Small intestine (tissue), 7 donors: ENCODE measurements at regions not wholly inside any gene's neighbourhood (a gene's known extent, or its start where the extent isn't known, plus 50 kb on each side); places are given as distances from the start of the nearest gene placed in this dataset.
A peak's percentile ranks its signal among the peaks of the same experiment; 100 is the strongest.

Source experiments
- DNase-seq, 2 donors: peaks; one replicate each; pipeline versions ENCODE4 v3.0.0 to v3.0.0-alpha.2; 2013
- FAIRE-seq: peaks from 2 replicates; lab custom pipeline; 2012; peaks lifted over from hg19 to GRCh38; lab: Jason Lieb, UNC
- H3K27ac ChIP-seq, 3 donors: one replicate each; pipeline ENCODE4 v1.5.1; 2013; ENCODE audit warnings: low read length in 2 of 3, mild to moderate bottlenecking in 2 of 3, control low read depth in 1 of 3, inconsistent platforms in 1 of 3, low read depth in 1 of 3, moderate library complexity in 1 of 3
- H3K27me3 ChIP-seq, 3 donors: one replicate each; pipeline ENCODE4 v1.6.1; 2013; ENCODE audit warnings: low read length in 3 of 3, inconsistent platforms in 1 of 3; ENCODE audit not compliant: control insufficient read depth in 3 of 3, insufficient read depth in 3 of 3
- H3K36me3 ChIP-seq, 3 donors: one replicate each; pipeline ENCODE4 v1.6.1; 2013; ENCODE audit warnings: low read length in 3 of 3, inconsistent platforms in 1 of 3, low read depth in 1 of 3, mild to moderate bottlenecking in 1 of 3, moderate library complexity in 1 of 3; ENCODE audit not compliant: control insufficient read depth in 3 of 3, insufficient read depth in 2 of 3
- H3K4me1 ChIP-seq, 3 donors: one replicate each; pipeline ENCODE4 v1.6.1; 2013; ENCODE audit warnings: low read length in 2 of 3, inconsistent platforms in 1 of 3, low read depth in 1 of 3, mild to moderate bottlenecking in 1 of 3, moderate library complexity in 1 of 3; ENCODE audit not compliant: control insufficient read depth in 3 of 3, insufficient read depth in 2 of 3
- H3K4me3 ChIP-seq, 3 donors: one replicate each; pipeline ENCODE4 v1.5.1; 2013; ENCODE audit warnings: low read length in 3 of 3, control low read depth in 1 of 3, inconsistent platforms in 1 of 3, low read depth in 1 of 3, mild to moderate bottlenecking in 1 of 3, moderate library complexity in 1 of 3
- H3K9me3 ChIP-seq, 2 donors: one replicate each; pipeline ENCODE4 v1.6.1; 2013; ENCODE audit warnings: low read depth in 1 of 2, low read length in 1 of 2; ENCODE audit not compliant: control insufficient read depth in 2 of 2, insufficient read depth in 1 of 2
- WGBS, 3 donors: extraction: QIAGEN DNeasy Blood & Tissue Kit; methylation state at CpG; one replicate each; pipeline ENCODE4 v1.1.7; 2013; 5-methylcytosine and 5-hydroxymethylcytosine counted together
- donor health status: healthy with polysubstance abuse.
- donor health status: control.
- donor health status: control.
- donor health status: Bipolar disorder and iron deficiency.
- donor health status: healthy.

- WGBS, 3 donors = 74 to 85% (median 76%) methylated on average over 2 of the region's 2 CpGs
- no peak overlapping the region for H3K4me3 ChIP-seq
- no peak for FAIRE-seq
- peaks cover 10 to 18% (median 13%) of the 10 kb centered on the region in 3 donors for H3K4me1 ChIP-seq
- no peaks in the 10 kb centered on the region for H3K36me3 ChIP-seq
- DNase-seq = no peak
- H3K9me3 ChIP-seq = no peaks in the 10 kb centered on the region
- H3K27me3 ChIP-seq = no peaks in the 10 kb centered on the region
- peak overlapping the region; percentile 7 to 20 (median 7) for H3K27ac ChIP-seq
Observed at GRCh38 chr5:52710972-52711596, 76.6 kb upstream of the ITGA1 start.

- peaks cover 0 to 3% of the 10 kb centered on the region in 2 donors for H3K9me3 ChIP-seq
- H3K27me3 ChIP-seq = no peaks in the 10 kb centered on the region
- H3K27ac ChIP-seq = no peak overlapping the region
- WGBS, 3 donors = 45 to 62% (median 53%) methylated on average over 2 of the region's 2 CpGs
- H3K4me1 ChIP-seq = peaks cover 8 to 18% (median 13%) of the 10 kb centered on the region in 3 donors
- no peak for FAIRE-seq
- H3K36me3 ChIP-seq = no peaks in the 10 kb centered on the region
- no peak for DNase-seq
- H3K4me3 ChIP-seq = no peak overlapping the region
Observed at GRCh38 chr5:52712354-52712753, 75.4 kb upstream of the ITGA1 start.

- H3K27ac ChIP-seq = peak overlapping the region in 2 of 3 donors; percentile 60 to 86
- 5 to 24% (median 11%) methylated on average over 6 of the region's 6 CpGs for WGBS, 3 donors
- peak; percentile 54 to 87 for DNase-seq
- H3K4me1 ChIP-seq = peaks cover 10 to 12% (median 11%) of the 10 kb centered on the region in 3 donors
- H3K9me3 ChIP-seq = no peaks in the 10 kb centered on the region
- H3K4me3 ChIP-seq = no peak overlapping the region
- FAIRE-seq = peak; percentile 36
- H3K27me3 ChIP-seq = no peaks in the 10 kb centered on the region
- H3K36me3 ChIP-seq = no peaks in the 10 kb centered on the region
Observed at GRCh38 chr5:52725065-52725746, 62.5 kb upstream of the ITGA1 start.

- DNase-seq (peak in 1 of 2 donors; percentile 48), FAIRE-seq (no peak)
- 10 to 39% (median 20%) methylated on average over 3 of the region's 3 CpGs for WGBS, 3 donors
- Histone ChIP-seq H3K9me3 (peaks cover 0 to 2% of the 10 kb centered on the region in 2 donors), H3K27me3 (no peaks in the 10 kb centered on the region), H3K4me3 (no peak overlapping the region), H3K27ac (peak overlapping the region; percentile 8 to 86 (median 60)), H3K4me1 (peaks cover 10 to 12% (median 11%) of the 10 kb centered on the region in 3 donors), H3K36me3 (no peaks in the 10 kb centered on the region)
Observed at GRCh38 chr5:52725808-52726207, 61.9 kb upstream of the ITGA1 start.

GRCh38 chr5:52727020-52727419 lies 60.7 kb upstream of the ITGA1 start:
- FAIRE-seq = no peak

GRCh38 chr5:52727576-52727975 lies 60.1 kb upstream of the ITGA1 start:
- H3K27ac ChIP-seq = peak overlapping the region in 2 of 3 donors; percentile 44 to 71
- peaks cover 10 to 18% (median 11%) of the 10 kb centered on the region in 3 donors for H3K4me1 ChIP-seq
- H3K27me3 ChIP-seq = no peaks in the 10 kb centered on the region
- no peaks in the 10 kb centered on the region for H3K36me3 ChIP-seq
- 14 to 28% (median 21%) methylated on average over 6 of the region's 6 CpGs for WGBS, 3 donors
- no peak overlapping the region for H3K4me3 ChIP-seq
- peaks cover 0 to 3% of the 10 kb centered on the region in 2 donors for H3K9me3 ChIP-seq
- DNase-seq = peak in 1 of 2 donors; percentile 43
- no peak for FAIRE-seq

More at GRCh38 chr5:52727020-52727419, 60.7 kb upstream of the ITGA1 start:
- Histone ChIP-seq H3K4me1 (peaks cover 10 to 18% (median 11%) of the 10 kb centered on the region in 3 donors), H3K4me3 (no peak overlapping the region), H3K27me3 (no peaks in the 10 kb centered on the region), H3K36me3 (no peaks in the 10 kb centered on the region), H3K27ac (no peak overlapping the region), H3K9me3 (peaks cover 0 to 3% of the 10 kb centered on the region in 2 donors)
- DNase-seq = no peak

GRCh38 chr5:52728224-52728623 lies 59.5 kb upstream of the ITGA1 start:
- FAIRE-seq (no peak), DNase-seq (no peak)
- Histone ChIP-seq H3K4me1 (peaks cover 10 to 18% (median 11%) of the 10 kb centered on the region in 3 donors), H3K4me3 (no peak overlapping the region), H3K9me3 (peaks cover 0 to 3% of the 10 kb centered on the region in 2 donors), H3K27me3 (no peaks in the 10 kb centered on the region), H3K36me3 (no peaks in the 10 kb centered on the region), H3K27ac (peak overlapping the region in 1 of 3 donors; percentile 61)
- 39 to 74% (median 59%) methylated on average over 3 of the region's 3 CpGs for WGBS, 3 donors

GRCh38 chr5:52728686-52729085 lies 59.0 kb upstream of the ITGA1 start:
- Histone ChIP-seq H3K4me1 (peaks cover 10 to 18% (median 11%) of the 10 kb centered on the region in 3 donors), H3K27ac (peak overlapping the region in 1 of 3 donors; percentile 41), H3K9me3 (peaks cover 0 to 3% of the 10 kb centered on the region in 2 donors), H3K36me3 (no peaks in the 10 kb centered on the region), H3K4me3 (no peak overlapping the region), H3K27me3 (no peaks in the 10 kb centered on the region)
- FAIRE-seq (no peak), DNase-seq (no peak)
- 78 to 82% (median 81%) methylated on average over 5 of the region's 5 CpGs for WGBS, 3 donors
